ENCODE measurements at regions not wholly inside any gene's neighbourhood (a gene's known extent, or its start where the extent isn't known, plus 50 kb on each side); places are given as distances from the start of the nearest gene placed in this dataset.

GRCh38 chr1:219354962-219355361 lies 181.3 kb downstream of the LYPLAL1 start:
- Histone ChIP-seq H3K9me3 (ENCODE audit: control insufficient read depth, low read length) (no peaks in the 10 kb centered on the region), H3K27ac (ENCODE audit: low read depth, low read length) (no peak overlapping the region), H3K9ac (ENCODE audit: extremely low read depth, low read length, poor library complexity, severe bottlenecking) (no peak overlapping the region), H3K27me3 (ENCODE audit: control insufficient read depth, insufficient read depth, low read length, poor library complexity, severe bottlenecking) (no peaks in the 10 kb centered on the region), H3K4me3 (ENCODE audit: low read length) (no peak overlapping the region), H3K4me1 (ENCODE audit: control insufficient read depth, insufficient read depth, low read length) (no peaks in the 10 kb centered on the region), H3K36me3 (ENCODE audit: control insufficient read depth, insufficient read depth, low read length) (no peaks in the 10 kb centered on the region)
- H3K9me3 Mint-ChIP-seq = no peaks in the 10 kb centered on the region
- H3K4me1 Mint-ChIP-seq = no peaks in the 10 kb centered on the region
- H3K27ac Mint-ChIP-seq = no peak overlapping the region
- no peak overlapping the region for H3K4me3 Mint-ChIP-seq
- no peak for DNase-seq
- TF ChIP-seq CTCF (conservative IDR thresholded peaks at IDR 0.05) = no peak
- 93% methylated on average over 3 of the region's 4 CpGs; no CpG with 5 or more reads in 1 of the 2 experiments for WGBS, 2 experiments (ENCODE audit: insufficient coverage in 1 of 2, insufficient read length in 1 of 2)
- no peaks in the 10 kb centered on the region for H3K36me3 Mint-ChIP-seq (ENCODE audit: low read depth)
- peaks cover 3% of the 10 kb centered on the region for H3K27me3 Mint-ChIP-seq (ENCODE audit: insufficient read depth)

DNA sequence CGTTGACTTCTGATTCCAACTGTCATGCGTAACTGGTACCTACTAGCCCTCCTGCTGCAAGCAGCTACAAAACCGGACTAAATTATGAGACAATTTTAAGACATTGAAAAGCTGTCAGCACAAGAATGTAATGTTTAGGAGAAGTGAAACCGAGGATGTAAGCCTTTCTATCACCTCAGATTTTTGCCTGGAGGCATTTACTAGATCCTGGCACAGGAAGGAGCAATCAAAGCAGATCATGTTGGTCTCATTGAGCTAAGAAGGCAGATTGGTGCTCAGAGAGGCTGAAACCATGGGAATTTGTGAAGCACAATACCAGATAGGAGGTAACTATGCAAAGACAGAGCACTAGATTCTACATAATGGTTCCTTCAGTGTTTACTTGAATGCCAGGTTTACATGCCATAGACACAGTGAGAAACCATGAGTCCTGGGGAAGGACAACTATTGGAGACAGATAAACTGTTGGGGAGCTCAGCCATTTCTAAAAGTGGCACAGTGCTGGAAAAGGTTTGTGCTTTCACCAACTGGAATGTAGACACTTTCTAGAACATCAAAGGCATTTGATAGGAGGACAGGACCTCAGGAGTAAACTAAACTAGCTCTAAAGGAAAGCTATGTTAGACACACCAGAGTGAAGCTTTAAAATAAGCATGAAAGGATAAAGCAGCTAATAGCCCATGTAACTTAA lies 179.4 kb downstream of the LYPLAL1 start:
- no peaks in the 10 kb centered on the region for H3K36me3 Mint-ChIP-seq (ENCODE audit: low read depth)

DNA sequence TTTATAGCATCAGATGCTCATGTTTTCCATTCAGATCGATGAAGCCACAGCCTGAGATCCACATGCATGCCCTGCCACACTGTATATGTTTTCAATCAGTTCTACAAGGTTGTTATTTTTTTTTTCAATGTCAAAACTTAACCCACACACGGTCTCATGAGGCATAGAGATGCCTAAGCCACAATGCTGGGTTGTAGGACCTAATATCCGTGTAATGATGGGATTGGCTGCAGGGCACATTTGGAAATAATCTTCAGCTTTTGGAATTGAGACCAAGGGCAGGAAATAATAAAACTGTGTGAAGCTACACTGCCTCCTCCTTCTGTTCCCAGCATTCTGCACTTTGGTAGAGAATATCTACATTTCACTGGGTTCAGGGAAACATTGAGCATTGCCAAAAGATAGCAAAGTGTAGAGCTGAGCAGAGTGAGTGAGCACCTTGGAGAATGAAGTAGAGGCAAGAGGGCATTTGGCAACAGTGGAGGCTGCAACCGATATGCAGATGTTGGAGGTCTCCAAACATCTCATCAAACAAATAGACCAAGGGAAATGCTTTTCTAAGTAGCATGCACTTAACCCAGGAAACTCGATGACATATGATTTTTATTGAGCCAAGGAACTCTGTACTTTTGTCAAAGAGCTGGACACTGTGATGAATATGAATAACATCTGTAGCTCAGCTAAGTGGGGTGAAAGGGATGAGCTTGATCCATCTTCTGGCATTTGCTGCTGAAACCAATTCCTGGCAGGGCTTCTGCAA lies 176.7 kb downstream of the LYPLAL1 start:
- H3K4me3 Mint-ChIP-seq = no peak overlapping the region

More for the DNA sequence above, 179.4 kb downstream of the LYPLAL1 start:
- no peaks in the 10 kb centered on the region for H3K9me3 Mint-ChIP-seq
- Histone ChIP-seq H3K9me3 (ENCODE audit: control insufficient read depth, low read length) (no peaks in the 10 kb centered on the region), H3K4me1 (ENCODE audit: control insufficient read depth, insufficient read depth, low read length) (no peaks in the 10 kb centered on the region), H3K27ac (ENCODE audit: low read depth, low read length) (no peak overlapping the region), H3K4me3 (ENCODE audit: low read length) (no peak overlapping the region), H3K27me3 (ENCODE audit: control insufficient read depth, insufficient read depth, low read length, poor library complexity, severe bottlenecking) (no peaks in the 10 kb centered on the region), H3K9ac (ENCODE audit: extremely low read depth, low read length, poor library complexity, severe bottlenecking) (no peak overlapping the region), H3K36me3 (ENCODE audit: control insufficient read depth, insufficient read depth, low read length) (no peaks in the 10 kb centered on the region)
- TF ChIP-seq CTCF (conservative IDR thresholded peaks at IDR 0.05) = no peak
- no peak overlapping the region for H3K27ac Mint-ChIP-seq
- H3K27me3 Mint-ChIP-seq (ENCODE audit: insufficient read depth) = peaks cover 3% of the 10 kb centered on the region
- DNase-seq = no peak
- no peaks in the 10 kb centered on the region for H3K4me1 Mint-ChIP-seq
- WGBS, 2 experiments (ENCODE audit: insufficient coverage in 1 of 2, insufficient read length in 1 of 2) = 92% methylated on average over 3 to 4 of the region's 4 CpGs
- H3K4me3 Mint-ChIP-seq = no peak overlapping the region

More for the DNA sequence above, 176.7 kb downstream of the LYPLAL1 start:
- 88 to 95% methylated on average over 4 to 5 of the region's 5 CpGs for WGBS, 2 experiments (ENCODE audit: insufficient coverage in 1 of 2, insufficient read length in 1 of 2)
- no peaks in the 10 kb centered on the region for H3K4me1 Mint-ChIP-seq
- Histone ChIP-seq H3K4me1 (ENCODE audit: control insufficient read depth, insufficient read depth, low read length) (no peaks in the 10 kb centered on the region), H3K36me3 (ENCODE audit: control insufficient read depth, insufficient read depth, low read length) (no peaks in the 10 kb centered on the region), H3K9ac (ENCODE audit: extremely low read depth, low read length, poor library complexity, severe bottlenecking) (no peak overlapping the region), H3K27me3 (ENCODE audit: control insufficient read depth, insufficient read depth, low read length, poor library complexity, severe bottlenecking) (no peaks in the 10 kb centered on the region), H3K27ac (ENCODE audit: low read depth, low read length) (no peak overlapping the region), H3K4me3 (ENCODE audit: low read length) (no peak overlapping the region), H3K9me3 (ENCODE audit: control insufficient read depth, low read length) (peaks cover 19% of the 10 kb centered on the region)
- DNase-seq = no peak
- no peak for TF ChIP-seq CTCF (conservative IDR thresholded peaks at IDR 0.05)
- H3K27ac Mint-ChIP-seq = no peak overlapping the region
- H3K9me3 Mint-ChIP-seq = peaks cover 19% of the 10 kb centered on the region
- H3K27me3 Mint-ChIP-seq (ENCODE audit: insufficient read depth) = peaks cover 3% of the 10 kb centered on the region
- peaks cover 6% of the 10 kb centered on the region for H3K36me3 Mint-ChIP-seq (ENCODE audit: low read depth)
